Spleen (tissue), 7 donors: ENCODE measurements at regions not wholly inside any gene's neighbourhood (a gene's known extent, or its start where the extent isn't known, plus 50 kb on each side); places are given as distances from the start of the nearest gene placed in this dataset.

ENCODE experiments used
- POLR2AphosphoS5 ChIP-seq, 3 donors: sonication (generic); formaldehyde crosslinking; IDR thresholded peaks; one replicate each; pipeline ENCODE4 v1.5.1; 2017; ENCODE audit warnings: antibody characterized with exemption in 3 of 3
- TF ChIP-seq, protein P1 (sequence below), 11 experiments: fragments of 200-600 bp in 7 of 11; fragments of 450-650 bp in 4 of 11; sonication (generic) in 4 of 11; IDR thresholded peaks in 8 of 11; conservative IDR thresholded peaks in 3 of 11; 1 replicate in 7 of 11; 2 replicates in 4 of 11; pipeline versions ENCODE4 v1.4.0 to v1.8.0; 2016 to 2021; ENCODE audit warnings: antibody characterized with exemption in 11 of 11, inconsistent platforms in 4 of 11, mild to moderate bottlenecking in 1 of 11
- donor health status: DM: no; HTN: no; CAD: no; lungs with moderate emphysema.
- donor health status: DM: no; HTN: no; CAD: no.
- donor health status: DM: no; HTN: no; CAD: no.

DNA sequence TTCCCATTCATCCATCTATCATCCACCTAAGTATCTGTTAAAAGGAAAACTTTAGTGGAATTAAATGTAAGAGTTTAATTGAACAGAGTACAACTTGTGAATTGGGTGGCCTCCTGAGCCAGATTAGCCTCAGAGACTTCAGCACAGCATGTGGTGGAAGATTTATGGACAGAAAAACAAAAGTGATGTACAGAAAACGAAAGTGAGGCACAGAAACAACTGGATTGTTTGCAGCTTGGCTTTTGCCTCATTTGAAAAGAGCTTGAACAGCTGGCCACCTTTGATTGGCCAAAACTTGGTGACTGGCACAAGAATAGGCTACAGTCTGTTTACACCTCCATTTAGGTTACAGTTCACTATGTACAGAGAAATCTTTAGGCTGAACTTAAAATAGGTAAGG, 1463.4 kb upstream of the CELF2 start:
- TF ChIP-seq, protein P1, sequence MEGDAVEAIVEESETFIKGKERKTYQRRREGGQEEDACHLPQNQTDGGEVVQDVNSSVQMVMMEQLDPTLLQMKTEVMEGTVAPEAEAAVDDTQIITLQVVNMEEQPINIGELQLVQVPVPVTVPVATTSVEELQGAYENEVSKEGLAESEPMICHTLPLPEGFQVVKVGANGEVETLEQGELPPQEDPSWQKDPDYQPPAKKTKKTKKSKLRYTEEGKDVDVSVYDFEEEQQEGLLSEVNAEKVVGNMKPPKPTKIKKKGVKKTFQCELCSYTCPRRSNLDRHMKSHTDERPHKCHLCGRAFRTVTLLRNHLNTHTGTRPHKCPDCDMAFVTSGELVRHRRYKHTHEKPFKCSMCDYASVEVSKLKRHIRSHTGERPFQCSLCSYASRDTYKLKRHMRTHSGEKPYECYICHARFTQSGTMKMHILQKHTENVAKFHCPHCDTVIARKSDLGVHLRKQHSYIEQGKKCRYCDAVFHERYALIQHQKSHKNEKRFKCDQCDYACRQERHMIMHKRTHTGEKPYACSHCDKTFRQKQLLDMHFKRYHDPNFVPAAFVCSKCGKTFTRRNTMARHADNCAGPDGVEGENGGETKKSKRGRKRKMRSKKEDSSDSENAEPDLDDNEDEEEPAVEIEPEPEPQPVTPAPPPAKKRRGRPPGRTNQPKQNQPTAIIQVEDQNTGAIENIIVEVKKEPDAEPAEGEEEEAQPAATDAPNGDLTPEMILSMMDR (IDR thresholded peaks at IDR 0.05 in 8 of 11, conservative IDR thresholded peaks at IDR 0.05 in 3 of 11) = no peak
- TF ChIP-seq POLR2AphosphoS5 (IDR thresholded peaks at IDR 0.05) = no peak
